Motor neuron (in vitro differentiated cells): ENCODE measurements at regions not wholly inside any gene's neighbourhood (a gene's known extent, or its start where the extent isn't known, plus 50 kb on each side); places are given as distances from the start of the nearest gene placed in this dataset.

Experiments
- ATAC-seq, 8 experiments: fragments of 200-7000 bp; cut with Tn5 transposase; replicated peaks in 6 of 8; 2 replicates each; pipeline ENCODE4 v1.8.0; 2021; ENCODE audit warnings: mild to moderate bottlenecking in 8 of 8, moderate library complexity in 8 of 8
- H3K27ac ChIP-seq, 2 donors: fragments of 250-450 bp; sonication (Bioruptor Pico); 2 replicates each; pipeline ENCODE4 v1.9.0; 2021; ENCODE audit warnings: antibody characterized with exemption in 2 of 2, mild to moderate bottlenecking in 2 of 2, moderate library complexity in 1 of 2
- H3K4me1 ChIP-seq, 2 donors: fragments of 250-450 bp; sonication (Bioruptor Pico); replicated peaks in 1 of 2; 2 replicates each; pipeline ENCODE4 v1.6.1; 2021; ENCODE audit warnings: antibody characterized with exemption in 2 of 2, mild to moderate bottlenecking in 2 of 2, moderate library complexity in 1 of 2
- H3K4me3 ChIP-seq, 5 donors: fragments of 250-450 bp; sonication (Bioruptor Pico); 2 replicates each; pipeline ENCODE4 v1.9.0; 2021; ENCODE audit warnings: antibody characterized with exemption in 5 of 5, mild to moderate bottlenecking in 5 of 5, moderate library complexity in 4 of 5
- WGBS, 10 experiments: fragments of 450-650 bp; shearing (Covaris generic); methylation state at CpG; one replicate each; pipeline ENCODE4 v1.0.0; 2022; 5-methylcytosine and 5-hydroxymethylcytosine counted together
- in situ Hi-C, 9 experiments: fragments of 400-800 bp; cut with MboI; loops; one replicate each; pipeline ENCODE4 v1.15.0; 2021; ENCODE audit warnings: low sequenced_read_pairs in 9 of 9, low pct_unique_long_range_greater_than_20kb in 2 of 9; ENCODE audit not compliant: unreplicated experiment in 9 of 9

GRCh38 chr9:108235609-108236008 lies 620.2 kb downstream of the ACTL7B start:
- H3K27ac ChIP-seq, result no peak overlapping the region
- H3K4me3 ChIP-seq, result no peak overlapping the region
- in situ Hi-C loops, result no loop called here
- WGBS, 10 experiments, result 73 to 90% (median 87%) methylated on average over 1 to 3 of the region's 3 CpGs; no CpG with 5 or more reads in 1 of the 10 experiments
- H3K4me1 ChIP-seq, result peaks cover 0 to 3% of the 10 kb centered on the region in 2 donors
- peak in 2 of 8 experiments; percentile 59 to 63 for ATAC-seq

- Histone ChIP-seq H3K27ac (no peak overlapping the region), H3K4me3 (no peak overlapping the region), H3K4me1 (no peaks in the 10 kb centered on the region)
- WGBS, 10 experiments, result 8 to 93% (median 76%) methylated on average over 2 to 5 of the region's 5 CpGs; no CpG with 5 or more reads in 1 of the 10 experiments
- ATAC-seq, result peak in 6 of 8 experiments; percentile 26 to 97 (median 66)
- in situ Hi-C loops, result no loop called here
Measured at GRCh38 chr9:108234811-108235210, 621.0 kb downstream of the ACTL7B start.

- 4 to 100% (median 57%) methylated on average over 1 to 5 of the region's 5 CpGs; no CpG with 5 or more reads in 2 of the 10 experiments for WGBS, 10 experiments
- in situ Hi-C loops, result no loop called here
- ATAC-seq, result peak in 5 of 8 experiments; percentile 17 to 74 (median 69)
- H3K27ac ChIP-seq, result no peak overlapping the region
- H3K4me1 ChIP-seq, result peaks cover 11 to 12% of the 10 kb centered on the region in 2 donors
- H3K4me3 ChIP-seq, result no peak overlapping the region
Measured at GRCh38 chr9:108225149-108225800, 630.5 kb downstream of the ACTL7B start.

GRCh38 chr9:108224716-108225115 lies 631.1 kb downstream of the ACTL7B start:
- in situ Hi-C loops, result no loop called here
- Histone ChIP-seq H3K4me1 (peaks cover 11 to 12% of the 10 kb centered on the region in 2 donors), H3K4me3 (no peak overlapping the region), H3K27ac (no peak overlapping the region)
- 17 to 90% (median 73%) methylated on average over 1 to 3 of the region's 3 CpGs; no CpG with 5 or more reads in 1 of the 10 experiments for whole genome bisulfite sequencing, 10 experiments
- peak in 2 of 8 experiments; percentile 12 to 30 for ATAC-seq

GRCh38 chr9:108219664-108220063 lies 636.1 kb downstream of the ACTL7B start:
- ATAC-seq, result no peak
- peaks cover 12 to 13% of the 10 kb centered on the region in 2 donors for H3K4me1 ChIP-seq
- 50 to 100% (median 75%) methylated on average over 1 to 4 of the region's 4 CpGs; no CpG with 5 or more reads in 2 of the 10 experiments for WGBS, 10 experiments
- in situ Hi-C loops, result no loop called here
- no peak overlapping the region for H3K27ac ChIP-seq
- H3K4me3 ChIP-seq, result no peak overlapping the region

- Histone ChIP-seq H3K4me1 (peaks cover 10 to 11% of the 10 kb centered on the region in 2 donors), H3K4me3 (no peak overlapping the region), H3K27ac (peak overlapping the region; percentile 8 to 37)
- peak in 5 of 8 experiments; percentile 89 to 97 (median 97) for ATAC-seq
- in situ Hi-C loops, result no loop called here
- WGBS, 10 experiments, result 0 to 86% (median 56%) methylated on average over 4 to 12 of the region's 12 CpGs; no CpG with 5 or more reads in 1 of the 10 experiments
Measured at GRCh38 chr9:108217431-108218349, 638.1 kb downstream of the ACTL7B start.

GRCh38 chr9:108213511-108213910 lies 642.3 kb downstream of the ACTL7B start:
- in situ Hi-C loops, result no loop called here
- ATAC-seq, result no peak
- WGBS, 10 experiments, result 43 to 100% (median 60%) methylated on average over 1 to 2 of the region's 2 CpGs

GRCh38 chr9:108212184-108212583 lies 643.6 kb downstream of the ACTL7B start:
- Histone ChIP-seq H3K4me3 (no peak overlapping the region), H3K4me1 (peaks cover 12 to 14% of the 10 kb centered on the region in 2 donors), H3K27ac (no peak overlapping the region)
- ATAC-seq, result no peak
- in situ Hi-C loops, result no loop called here
- 53 to 100% (median 91%) methylated on average over 1 to 4 of the region's 4 CpGs; no CpG with 5 or more reads in 3 of the 10 experiments for WGBS, 10 experiments

More at GRCh38 chr9:108213511-108213910, 642.3 kb downstream of the ACTL7B start:
- Histone ChIP-seq H3K27ac (no peak overlapping the region), H3K4me3 (no peak overlapping the region), H3K4me1 (peaks cover 11 to 16% of the 10 kb centered on the region in 2 donors)

- Histone ChIP-seq H3K4me3 (no peak overlapping the region), H3K4me1 (peaks cover 14 to 18% of the 10 kb centered on the region in 2 donors), H3K27ac (no peak overlapping the region)
- in situ Hi-C loops, result no loop called here
- no peak for ATAC-seq
- 71 to 100% (median 100%) methylated on average over 1 of the region's 1 CpG; no CpG with 5 or more reads in 3 of the 10 experiments for WGBS, 10 experiments
Measured at GRCh38 chr9:108211411-108211955, 644.3 kb downstream of the ACTL7B start.

GRCh38 chr9:108209132-108209685 lies 646.6 kb downstream of the ACTL7B start:
- Histone ChIP-seq H3K27ac (no peak overlapping the region), H3K4me3 (no peak overlapping the region), H3K4me1 (peaks cover 14 to 18% of the 10 kb centered on the region in 2 donors)
- WGBS, 10 experiments, result 88 to 100% (median 91%) methylated on average over 1 to 5 of the region's 5 CpGs; no CpG with 5 or more reads in 2 of the 10 experiments
- no peak for ATAC-seq
- in situ Hi-C loops, result no loop called here

GRCh38 chr9:108207561-108208165 lies 648.1 kb downstream of the ACTL7B start:
- peak overlapping the region; percentile 36 to 79 for H3K27ac ChIP-seq
- peak in 7 of 8 experiments; percentile 50 to 98 (median 93) for ATAC-seq

GRCh38 chr9:108205276-108205675 lies 650.5 kb downstream of the ACTL7B start:
- no peak overlapping the region for H3K4me3 ChIP-seq
- H3K27ac ChIP-seq, result no peak overlapping the region
- in situ Hi-C loops, result no loop called here
- H3K4me1 ChIP-seq, result peaks cover 14 to 18% of the 10 kb centered on the region in 2 donors
- ATAC-seq, result no peak

More at GRCh38 chr9:108207561-108208165, 648.1 kb downstream of the ACTL7B start:
- 0 to 100% (median 60%) methylated on average over 1 to 4 of the region's 7 CpGs; no CpG with 5 or more reads in 2 of the 10 experiments for WGBS, 10 experiments
- Histone ChIP-seq H3K4me1 (peaks cover 14 to 18% of the 10 kb centered on the region in 2 donors), H3K4me3 (no peak overlapping the region)
- in situ Hi-C loops, result no loop called here
